GM15510 (cell line): ENCODE measurements at regions not wholly inside any gene's neighbourhood (a gene's known extent, or its start where the extent isn't known, plus 50 kb on each side); places are given as distances from the start of the nearest gene placed in this dataset.

Experiments
- POLR2A ChIP-seq: IDR thresholded peaks from 3 replicates; pipeline ENCODE4 v1.6.1; 2011; ENCODE audit warnings: borderline replicate concordance; ENCODE audit not compliant: insufficient read length; ENCODE audit errors: extremely low read depth

DNA sequence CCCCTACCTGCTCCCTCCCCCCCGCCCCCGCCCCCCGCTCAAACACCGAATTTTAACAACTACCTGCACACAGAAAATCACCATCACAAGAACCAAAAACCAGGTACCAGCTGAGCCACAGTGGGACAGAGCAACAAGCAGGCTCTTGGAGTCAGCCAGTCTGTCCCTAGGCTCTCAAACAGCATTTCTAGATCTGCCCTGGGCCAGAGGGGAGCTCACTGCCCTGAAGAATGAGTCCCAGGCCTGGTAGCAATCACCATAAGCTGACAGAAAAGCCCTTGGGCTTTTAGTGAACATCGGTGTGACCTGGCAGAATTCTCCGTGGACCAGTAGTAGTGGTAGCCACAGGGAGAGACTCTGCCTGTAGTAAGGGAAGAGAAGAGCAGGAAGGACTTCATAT is 58.3 kb downstream of the C11orf87 start:
- TF ChIP-seq POLR2A: no peak

GRCh38 chr11:109486129-109486528 is 64.1 kb downstream of the C11orf87 start:
- no peak for TF ChIP-seq POLR2A

GRCh38 chr11:109490953-109491635 is 69.1 kb downstream of the C11orf87 start:
- no peak for TF ChIP-seq POLR2A

- no peak for TF ChIP-seq POLR2A
These were observed 84.1 kb downstream of the C11orf87 start for GRCh38 chr11:109506115-109506514.

- no peak for TF ChIP-seq POLR2A
These were observed 85.3 kb downstream of the C11orf87 start for GRCh38 chr11:109507331-109507730.

GRCh38 chr11:109507836-109508561 is 86.0 kb downstream of the C11orf87 start:
- TF ChIP-seq POLR2A: no peak

- TF ChIP-seq POLR2A: no peak
These were observed 87.0 kb downstream of the C11orf87 start for GRCh38 chr11:109508943-109509342.

GRCh38 chr11:109510316-109510715 is 88.3 kb downstream of the C11orf87 start:
- TF ChIP-seq POLR2A: no peak

DNA sequence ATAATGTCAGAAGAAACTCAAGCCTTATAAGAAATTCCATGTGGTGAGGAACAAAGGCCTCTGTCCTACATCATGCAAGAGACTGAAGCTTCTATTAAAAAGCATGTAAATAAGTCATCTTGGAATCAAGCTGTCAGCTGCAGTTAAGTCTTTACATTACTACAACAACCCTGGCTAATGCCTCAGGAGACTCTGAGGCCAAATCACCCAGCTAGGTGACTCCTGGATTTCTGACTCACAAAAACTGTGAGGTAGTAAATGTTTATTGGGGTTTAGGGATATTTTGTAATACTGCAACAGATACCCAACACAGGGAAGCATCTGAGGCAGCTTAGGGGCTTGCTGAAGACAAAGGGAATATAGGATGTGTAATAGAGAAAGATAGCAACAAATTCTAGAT is 89.6 kb downstream of the C11orf87 start:
- no peak for TF ChIP-seq POLR2A

DNA sequence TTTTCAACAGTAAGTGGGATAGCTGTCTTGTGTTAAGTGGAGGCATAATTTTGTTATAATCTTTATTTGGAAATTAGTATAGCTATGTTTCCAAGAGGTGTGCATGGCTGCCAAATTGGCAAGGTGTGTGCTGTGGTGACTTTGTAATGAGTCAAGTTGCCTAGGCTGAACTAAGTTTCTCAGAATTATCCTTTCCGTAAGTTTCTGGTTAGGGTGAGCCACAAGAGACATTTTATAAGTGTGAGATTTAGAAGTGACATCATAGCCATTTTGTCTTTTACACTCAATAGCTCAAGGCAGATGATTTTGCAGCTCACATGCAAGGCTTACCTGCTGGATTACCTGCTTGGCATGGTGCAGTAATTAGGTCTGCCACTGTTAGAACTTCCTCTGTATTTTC is 90.3 kb downstream of the C11orf87 start:
- TF ChIP-seq POLR2A: no peak

DNA sequence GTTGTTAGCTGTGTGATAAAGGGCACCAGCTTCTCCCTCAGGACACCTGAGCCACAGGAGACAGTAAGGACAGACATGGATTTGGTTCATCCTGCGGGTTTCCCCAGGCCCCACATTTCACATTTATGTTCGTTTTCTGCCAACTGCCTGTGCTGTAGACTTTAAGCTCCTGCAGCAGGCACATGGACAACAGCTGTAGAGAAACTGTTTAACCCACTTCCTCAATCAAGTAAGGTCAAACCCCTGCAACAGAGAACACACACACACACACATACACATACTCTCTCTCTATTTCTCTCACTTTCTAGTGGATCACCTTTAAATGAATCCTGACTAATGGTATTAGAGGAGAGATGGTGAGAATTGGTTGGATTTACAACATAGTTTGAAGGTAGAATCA is 90.7 kb downstream of the C11orf87 start:
- no peak for TF ChIP-seq POLR2A

DNA sequence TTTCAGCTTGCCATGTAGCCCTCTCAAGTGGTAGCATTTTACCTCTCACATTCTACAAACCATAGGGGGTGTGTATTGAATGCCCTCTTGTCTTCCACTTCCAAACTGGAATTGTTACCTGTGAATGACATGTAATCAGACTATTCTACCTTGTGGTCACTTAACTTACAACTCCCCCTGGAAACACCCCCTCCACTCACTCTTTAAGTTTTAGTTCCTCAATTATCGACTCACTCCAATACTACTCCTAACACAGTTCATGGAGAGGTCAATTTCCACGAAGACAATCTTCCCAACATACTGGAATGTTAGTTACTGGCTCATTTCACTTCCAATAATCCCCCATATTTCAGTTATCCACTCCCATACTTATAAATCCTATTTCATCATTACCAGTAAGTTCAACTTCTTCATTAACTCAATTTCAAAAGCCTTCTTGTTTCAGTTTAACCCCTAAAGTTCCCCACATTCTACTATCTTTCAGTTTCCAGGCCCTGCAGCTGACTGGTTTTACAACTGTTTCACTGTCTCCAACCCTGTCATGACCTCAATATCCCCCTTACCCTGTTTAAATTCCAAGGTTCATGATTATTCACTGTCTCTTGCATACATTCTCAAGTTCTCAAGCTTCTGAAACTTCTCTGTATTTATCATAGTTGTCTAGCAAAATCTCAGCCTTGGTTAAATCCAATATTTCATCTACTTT is 92.5 kb downstream of the C11orf87 start:
- TF ChIP-seq POLR2A: no peak

GRCh38 chr11:109519253-109519652 is 97.3 kb downstream of the C11orf87 start:
- no peak for TF ChIP-seq POLR2A

- TF ChIP-seq POLR2A: no peak
These were observed 99.6 kb downstream of the C11orf87 start for GRCh38 chr11:109521571-109522086.

DNA sequence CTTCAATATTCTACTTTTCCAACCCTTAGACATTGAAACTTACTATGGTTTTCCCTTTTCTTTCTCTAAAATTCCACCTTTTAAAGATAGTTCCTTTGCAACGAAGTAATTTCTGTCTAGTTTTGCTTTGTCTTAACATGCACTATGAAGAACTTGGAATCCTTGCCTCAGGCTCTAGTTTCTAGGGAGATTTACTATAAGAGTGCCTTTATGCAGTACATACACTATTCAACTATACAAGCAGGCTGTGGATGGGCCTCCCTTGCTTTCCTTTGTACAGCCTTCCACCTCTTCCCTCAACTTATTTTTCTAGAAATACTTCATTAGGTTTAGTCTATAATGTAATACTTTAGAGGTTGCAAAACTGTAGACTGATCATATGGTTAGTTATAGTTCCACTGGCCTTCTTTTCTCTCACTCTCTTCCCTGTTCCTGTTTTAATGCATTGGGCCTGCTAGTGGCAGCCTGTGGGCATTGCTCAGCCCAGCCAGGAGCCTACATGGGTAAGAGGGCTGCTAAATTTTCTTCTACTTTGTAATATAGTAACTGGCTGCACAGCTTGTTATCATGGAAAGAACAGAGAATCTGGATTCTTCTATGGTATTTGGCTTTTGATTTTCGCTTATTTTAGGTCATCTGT is 100.2 kb downstream of the C11orf87 start:
- TF ChIP-seq POLR2A: no peak
